SK-N-SH (cell line): ENCODE measurements at regions not wholly inside any gene's neighbourhood (a gene's known extent, or its start where the extent isn't known, plus 50 kb on each side); places are given as distances from the start of the nearest gene placed in this dataset.

Source experiments
- CTCF ChIA-PET: fragments of 300-600, 350-600 bp; formaldehyde crosslinking; extraction: SDS; loops from one replicate; lab custom pipeline; 2021; lab: Yijun Ruan, JAX
- POLR2A ChIA-PET: fragments of 350-600 bp; sonication (Branson Sonifier 250); formaldehyde crosslinking; extraction: SDS; loops from one replicate; lab custom pipeline; 2020; ENCODE audit warnings: antibody characterized with exemption, inconsistent platforms; lab: Yijun Ruan, JAX
- DNase-seq: peaks from one replicate; pipeline ENCODE4 v3.0.0; 2012
- H2AFZ ChIP-seq: fragments of 200-600 bp; sonication (generic); 2 replicates; pipeline ENCODE4 v1.8.1; 2016; ENCODE audit warnings: antibody characterized with exemption, mild to moderate bottlenecking, low read depth
- H3F3A ChIP-seq: fragments of 200-600 bp; sonication (generic); replicated peaks from 2 replicates; pipeline ENCODE3; 2016; ENCODE audit warnings: antibody characterized with exemption, mild to moderate bottlenecking; ENCODE audit not compliant: insufficient read depth
- H3K27ac ChIP-seq, 2 experiments: fragments of 200-500 bp in 1 of 2; fragments of 200-600 bp in 1 of 2; sonication (Bioruptor generic) in 1 of 2; sonication (generic), shearing (Covaris generic) in 1 of 2; 2 replicates each; pipeline versions ENCODE4 v1.5.1 to v1.6.1; 2014 to 2016; ENCODE audit warnings: low read depth in 2 of 2, inconsistent platforms in 1 of 2, low read length in 1 of 2, mild to moderate bottlenecking in 1 of 2, mixed read lengths in 1 of 2
- H3K27me3 ChIP-seq: fragments of 200-600 bp; sonication (generic), shearing (Covaris generic); 2 replicates; pipeline ENCODE4 v1.6.1; 2016; ENCODE audit warnings: mixed run types; ENCODE audit not compliant: insufficient read depth
- H3K36me3 ChIP-seq, 2 experiments: fragments of 200-500 bp in 1 of 2; fragments of 200-600 bp in 1 of 2; sonication (Bioruptor generic) in 1 of 2; sonication (generic) in 1 of 2; replicated peaks in 1 of 2; 2 replicates each; pipeline versions ENCODE3 to v1.5.1; 2014 to 2016; ENCODE audit warnings: low read length in 1 of 2, mild to moderate bottlenecking in 1 of 2; ENCODE audit not compliant: insufficient read depth in 2 of 2, control insufficient read depth in 1 of 2
- H3K4me1 ChIP-seq, 2 experiments: fragments of 200-500 bp in 1 of 2; fragments of 200-600 bp in 1 of 2; sonication (Bioruptor generic) in 1 of 2; sonication (generic), shearing (Covaris generic) in 1 of 2; 2 replicates each; pipeline versions ENCODE4 v1.5.1 to v1.6.1; 2014 to 2016; ENCODE audit warnings: low read depth in 1 of 2, low read length in 1 of 2, mixed run types in 1 of 2; ENCODE audit not compliant: insufficient read depth in 2 of 2, control insufficient read depth in 1 of 2
- H3K4me2 ChIP-seq: fragments of 200-600 bp; sonication (generic), shearing (Covaris generic); 2 replicates; pipeline ENCODE4 v1.6.1; 2017; ENCODE audit warnings: mixed run types
- H3K4me3 ChIP-seq, 2 experiments: fragments of 200-500 bp in 1 of 2; fragments of 200-600 bp in 1 of 2; sonication (Bioruptor generic) in 1 of 2; sonication (generic), shearing (Covaris generic) in 1 of 2; 2 replicates each; pipeline versions ENCODE4 v1.5.1 to v1.8.1; 2014 to 2016; ENCODE audit warnings: low read depth in 2 of 2, inconsistent platforms in 1 of 2, low read length in 1 of 2, mild to moderate bottlenecking in 1 of 2, mixed read lengths in 1 of 2, moderate library complexity in 1 of 2
- H3K79me2 ChIP-seq: fragments of 200-600 bp; sonication (generic); 2 replicates; pipeline ENCODE4 v1.8.1; 2017; ENCODE audit warnings: mild to moderate bottlenecking; ENCODE audit not compliant: insufficient read depth
- H3K9ac ChIP-seq: fragments of 200-600 bp; sonication (generic); 2 replicates; pipeline ENCODE4 v1.6.1; 2017; ENCODE audit warnings: mixed run types
- H3K9me2 ChIP-seq: fragments of 200-600 bp; sonication (generic); 2 replicates; pipeline ENCODE4 v1.6.1; 2017; ENCODE audit warnings: mixed run types
- H3K9me3 ChIP-seq: fragments of 200-600 bp; sonication (generic); 2 replicates; pipeline ENCODE4 v1.6.1; 2017; ENCODE audit warnings: mixed run types, mild to moderate bottlenecking, moderate library complexity
- H4K20me1 ChIP-seq: fragments of 200-600 bp; sonication (generic); 2 replicates; pipeline ENCODE4 v1.6.1; 2017; ENCODE audit warnings: mild to moderate bottlenecking, mixed run types; ENCODE audit not compliant: insufficient read depth
- CHD2 ChIP-seq: fragments of 150-350 bp; IDR thresholded peaks from 2 replicates; pipeline ENCODE4 v1.6.1; 2018; ENCODE audit warnings: low read length; ENCODE audit not compliant: partially characterized antibody
- EZH2phosphoT487 ChIP-seq: fragments of 200-600 bp; sonication (generic); IDR thresholded peaks from 2 replicates; pipeline ENCODE4 v1.6.1; 2017; ENCODE audit warnings: low read depth, mixed run types, mild to moderate bottlenecking, antibody characterized with exemption, moderate library complexity, borderline replicate concordance
- FOSL2 ChIP-seq: IDR thresholded peaks from 2 replicates; pipeline ENCODE4 v1.4.0; 2012; ENCODE audit warnings: low read depth, mild to moderate bottlenecking, moderate library complexity, borderline replicate concordance
- FOXM1 ChIP-seq: IDR thresholded peaks from 2 replicates; pipeline ENCODE4 v1.4.0; 2012; ENCODE audit warnings: low read depth, mild to moderate bottlenecking
- JUND ChIP-seq: IDR thresholded peaks from 2 replicates; pipeline ENCODE4 v1.4.0; 2012
- MEF2A ChIP-seq: IDR thresholded peaks from 2 replicates; pipeline ENCODE4 v1.4.0; 2012; ENCODE audit warnings: low read depth, borderline replicate concordance
- MXI1 ChIP-seq: IDR thresholded peaks from 2 replicates; pipeline ENCODE4 v1.6.1; 2012; ENCODE audit warnings: mild to moderate bottlenecking, low read depth, low read length, improper control_type of control experiment
- NFIC ChIP-seq: IDR thresholded peaks from 2 replicates; pipeline ENCODE4 v1.4.0; 2012; ENCODE audit warnings: borderline replicate concordance
- NRF1 ChIP-seq: IDR thresholded peaks from 2 replicates; pipeline ENCODE4 v1.6.1; 2012; ENCODE audit warnings: low read depth, mild to moderate bottlenecking, low read length
- POLR2AphosphoS5 ChIP-seq: IDR thresholded peaks from 2 replicates; pipeline ENCODE4 v1.6.1; 2012; ENCODE audit warnings: low read depth, low read length
- RCOR1 ChIP-seq: fragments of 150-350 bp; IDR thresholded peaks from 2 replicates; pipeline ENCODE4 v1.6.1; 2017; ENCODE audit warnings: antibody characterized with exemption, low read length
- SIN3A ChIP-seq: IDR thresholded peaks from 2 replicates; pipeline ENCODE4 v1.6.1; 2012; ENCODE audit warnings: low read depth, mild to moderate bottlenecking, low read length, moderate library complexity, borderline replicate concordance
- TCF12 ChIP-seq: IDR thresholded peaks from 2 replicates; pipeline ENCODE4 v1.4.0; 2012
- TEAD4 ChIP-seq: IDR thresholded peaks from 2 replicates; pipeline ENCODE4 v1.4.0; 2012; ENCODE audit warnings: mild to moderate bottlenecking, borderline replicate concordance; ENCODE audit not compliant: insufficient read depth
- ZBTB33 ChIP-seq: IDR thresholded peaks from 2 replicates; pipeline ENCODE4 v1.4.0; 2012; ENCODE audit warnings: low read depth, borderline replicate concordance
- WGBS: methylation state at CpG from one replicate; pipeline ENCODE4 v1.1.6; 2017; ENCODE audit warnings: low lambda C conversion rate; 5-methylcytosine and 5-hydroxymethylcytosine counted together
- TF ChIP-seq, protein P1 (sequence below): fragments of 150-350 bp; IDR thresholded peaks from 2 replicates; pipeline ENCODE4 v1.6.1; 2017; ENCODE audit warnings: antibody characterized with exemption, low read length, low read depth, borderline replicate concordance
- TF ChIP-seq, protein P2 (sequence below): IDR thresholded peaks from 2 replicates; pipeline ENCODE4; 2012
- TF ChIP-seq, protein P3 (sequence below): fragments of 150-350 bp; IDR thresholded peaks from 2 replicates; pipeline ENCODE4 v1.6.1; 2016; ENCODE audit warnings: mild to moderate bottlenecking, low read depth, low read length
- TF ChIP-seq, protein P4 (sequence below): IDR thresholded peaks from 2 replicates; pipeline ENCODE4 v1.4.0; 2012; ENCODE audit warnings: low read depth, borderline replicate concordance

DNA sequence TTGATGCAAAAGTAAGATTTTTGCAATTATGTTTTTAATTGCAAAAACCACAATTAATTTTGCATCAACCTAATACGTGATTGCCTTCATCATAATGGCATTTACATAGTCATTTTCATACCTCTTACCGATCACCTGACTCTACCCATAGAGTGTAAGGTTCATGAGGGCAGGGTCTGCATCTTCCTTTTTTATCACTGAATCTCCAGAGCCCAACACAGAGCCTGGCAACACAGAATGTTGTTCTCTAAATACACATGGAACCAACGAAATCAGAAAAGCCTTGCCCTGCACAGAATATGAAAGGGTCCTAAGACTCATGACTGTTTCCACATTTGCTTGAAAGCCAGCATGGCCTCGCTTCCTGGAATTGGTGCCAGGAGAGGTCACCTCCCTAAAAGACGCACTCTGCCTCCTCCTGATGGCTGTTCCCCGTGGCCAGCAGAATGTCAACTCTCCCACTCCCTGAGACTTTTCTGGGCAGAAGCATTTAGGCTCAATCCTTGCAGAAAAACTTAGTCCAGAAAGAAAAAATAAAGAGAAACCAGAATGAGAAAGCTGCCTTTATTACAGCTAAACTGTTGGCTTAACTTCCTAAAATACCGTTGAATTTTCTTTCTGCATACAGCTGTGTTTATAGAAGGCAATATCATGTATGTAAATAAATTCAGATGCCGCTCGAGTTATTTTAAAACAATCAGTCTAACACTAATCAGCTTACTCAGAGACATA lies 327.8 kb upstream of the MAF start:
- Histone ChIP-seq H3K4me1 (no peaks in the 10 kb centered on the region), H3K9ac (no peak overlapping the region), H3F3A (no peaks in the 10 kb centered on the region), H3K27me3 (no peaks in the 10 kb centered on the region), H3K79me2 (no peaks in the 10 kb centered on the region), H3K4me3 (no peak overlapping the region), H4K20me1 (no peaks in the 10 kb centered on the region), H3K36me3 (no peaks in the 10 kb centered on the region), H2AFZ (no peak overlapping the region), H3K9me2 (no peaks in the 10 kb centered on the region), H3K9me3 (no peaks in the 10 kb centered on the region), H3K27ac (no peak overlapping the region), H3K4me2 (no peak overlapping the region)
- TF ChIP-seq, protein P1, sequence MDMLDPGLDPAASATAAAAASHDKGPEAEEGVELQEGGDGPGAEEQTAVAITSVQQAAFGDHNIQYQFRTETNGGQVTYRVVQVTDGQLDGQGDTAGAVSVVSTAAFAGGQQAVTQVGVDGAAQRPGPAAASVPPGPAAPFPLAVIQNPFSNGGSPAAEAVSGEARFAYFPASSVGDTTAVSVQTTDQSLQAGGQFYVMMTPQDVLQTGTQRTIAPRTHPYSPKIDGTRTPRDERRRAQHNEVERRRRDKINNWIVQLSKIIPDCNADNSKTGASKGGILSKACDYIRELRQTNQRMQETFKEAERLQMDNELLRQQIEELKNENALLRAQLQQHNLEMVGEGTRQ, result no peak
- TF ChIP-seq, protein P2, sequence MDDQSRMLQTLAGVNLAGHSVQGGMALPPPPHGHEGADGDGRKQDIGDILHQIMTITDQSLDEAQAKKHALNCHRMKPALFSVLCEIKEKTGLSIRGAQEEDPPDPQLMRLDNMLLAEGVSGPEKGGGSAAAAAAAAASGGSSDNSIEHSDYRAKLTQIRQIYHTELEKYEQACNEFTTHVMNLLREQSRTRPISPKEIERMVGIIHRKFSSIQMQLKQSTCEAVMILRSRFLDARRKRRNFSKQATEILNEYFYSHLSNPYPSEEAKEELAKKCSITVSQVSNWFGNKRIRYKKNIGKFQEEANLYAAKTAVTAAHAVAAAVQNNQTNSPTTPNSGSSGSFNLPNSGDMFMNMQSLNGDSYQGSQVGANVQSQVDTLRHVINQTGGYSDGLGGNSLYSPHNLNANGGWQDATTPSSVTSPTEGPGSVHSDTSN, result no peak
- TF ChIP-seq RCOR1, result no peak
- TF ChIP-seq FOSL2, result no peak
- no peak for TF ChIP-seq NRF1
- TF ChIP-seq TEAD4, result no peak
- TF ChIP-seq SIN3A, result no peak
- no peak for TF ChIP-seq TCF12
- no peak for TF ChIP-seq NFIC
- TF ChIP-seq, protein P3, sequence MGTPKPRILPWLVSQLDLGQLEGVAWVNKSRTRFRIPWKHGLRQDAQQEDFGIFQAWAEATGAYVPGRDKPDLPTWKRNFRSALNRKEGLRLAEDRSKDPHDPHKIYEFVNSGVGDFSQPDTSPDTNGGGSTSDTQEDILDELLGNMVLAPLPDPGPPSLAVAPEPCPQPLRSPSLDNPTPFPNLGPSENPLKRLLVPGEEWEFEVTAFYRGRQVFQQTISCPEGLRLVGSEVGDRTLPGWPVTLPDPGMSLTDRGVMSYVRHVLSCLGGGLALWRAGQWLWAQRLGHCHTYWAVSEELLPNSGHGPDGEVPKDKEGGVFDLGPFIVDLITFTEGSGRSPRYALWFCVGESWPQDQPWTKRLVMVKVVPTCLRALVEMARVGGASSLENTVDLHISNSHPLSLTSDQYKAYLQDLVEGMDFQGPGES, result no peak
- no peak for TF ChIP-seq MEF2A
- no peak for TF ChIP-seq ZBTB33
- TF ChIP-seq FOXM1, result no peak
- TF ChIP-seq POLR2AphosphoS5, result no peak
- no peak for TF ChIP-seq JUND
- TF ChIP-seq, protein P4, sequence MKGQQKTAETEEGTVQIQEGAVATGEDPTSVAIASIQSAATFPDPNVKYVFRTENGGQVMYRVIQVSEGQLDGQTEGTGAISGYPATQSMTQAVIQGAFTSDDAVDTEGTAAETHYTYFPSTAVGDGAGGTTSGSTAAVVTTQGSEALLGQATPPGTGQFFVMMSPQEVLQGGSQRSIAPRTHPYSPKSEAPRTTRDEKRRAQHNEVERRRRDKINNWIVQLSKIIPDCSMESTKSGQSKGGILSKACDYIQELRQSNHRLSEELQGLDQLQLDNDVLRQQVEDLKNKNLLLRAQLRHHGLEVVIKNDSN, result no peak
- TF ChIP-seq EZH2phosphoT487, result no peak
- TF ChIP-seq CHD2, result no peak
- TF ChIP-seq MXI1, result no peak
- 35% methylated on average over 9 of the region's 9 CpGs for WGBS
- POLR2A ChIA-PET, result no interaction called here
- CTCF ChIA-PET, result interaction anchor here (1.4 kb wide), 1 partner anchor 90 kb away, joined by 3 read pairs; no protein-coding TSS in a partner anchor
- no peak for DNase-seq
